Colon (tissue), 2 donors: ENCODE measurements at regions not wholly inside any gene's neighbourhood (a gene's known extent, or its start where the extent isn't known, plus 50 kb on each side); places are given as distances from the start of the nearest gene placed in this dataset.

ENCODE experiments used
- FAIRE-seq: peaks from 2 replicates; lab custom pipeline; 2012; peaks lifted over from hg19 to GRCh38; lab: Jason Lieb, UNC
- donor health status: control.
- donor health status: control.

DNA sequence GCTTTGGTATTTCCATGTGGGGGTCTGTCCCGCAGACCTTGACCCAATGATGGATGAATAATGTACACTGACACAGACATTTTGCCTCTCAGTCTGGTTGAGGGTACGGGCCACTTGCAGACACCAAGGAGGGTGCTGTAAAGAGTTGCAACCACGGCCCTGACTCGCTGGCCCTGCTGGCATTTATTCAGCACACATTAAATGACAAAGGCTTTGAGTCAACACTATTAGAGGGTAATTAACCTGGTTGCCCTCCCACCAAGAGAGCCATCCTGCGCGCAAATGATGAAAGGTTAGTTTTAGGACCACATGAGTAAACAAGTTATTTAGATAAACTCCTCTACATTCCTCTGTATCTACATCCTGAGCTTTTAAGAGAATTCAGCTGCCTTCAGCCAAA is 308.9 kb upstream of the MMS22L start:
- FAIRE-seq: no peak

DNA sequence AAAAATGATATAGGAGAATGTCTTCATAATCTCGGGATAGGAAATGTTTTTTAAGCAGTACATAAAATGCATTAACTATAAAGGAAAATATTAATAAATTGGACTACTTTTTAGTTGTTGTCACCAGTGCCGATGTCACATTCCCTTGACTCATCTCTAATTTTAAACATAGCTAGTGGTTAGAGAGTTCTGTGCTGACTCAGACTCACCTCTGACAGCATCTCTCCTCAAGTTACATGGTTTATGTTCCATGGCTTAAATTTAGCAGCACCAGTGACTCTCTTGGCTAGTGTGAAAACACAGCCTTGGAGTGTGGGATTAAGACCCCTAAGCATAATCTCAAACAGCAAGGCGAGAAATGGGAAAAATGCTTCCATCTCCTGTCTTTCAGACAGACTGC is 311.8 kb upstream of the MMS22L start:
- no peak for FAIRE-seq

DNA sequence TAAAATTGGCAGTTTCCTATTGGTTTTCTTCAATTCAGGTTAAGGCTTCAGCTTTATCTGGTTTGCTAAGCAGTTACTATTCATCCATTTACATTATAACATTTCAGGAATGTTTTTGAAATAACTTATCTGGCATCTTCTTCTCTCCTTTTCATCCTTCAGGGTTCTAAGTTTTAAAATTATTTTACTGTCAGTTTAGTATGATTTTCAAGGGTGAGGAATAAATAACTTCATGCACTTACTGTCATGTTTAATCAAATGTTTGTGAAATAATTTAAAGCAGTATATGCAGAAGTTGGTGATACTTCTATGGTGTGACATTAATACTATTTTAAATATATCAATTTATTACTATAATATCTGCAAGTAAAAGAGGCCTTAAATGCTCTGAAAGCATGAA is 338.1 kb upstream of the MMS22L start:
- no peak for FAIRE-seq

DNA sequence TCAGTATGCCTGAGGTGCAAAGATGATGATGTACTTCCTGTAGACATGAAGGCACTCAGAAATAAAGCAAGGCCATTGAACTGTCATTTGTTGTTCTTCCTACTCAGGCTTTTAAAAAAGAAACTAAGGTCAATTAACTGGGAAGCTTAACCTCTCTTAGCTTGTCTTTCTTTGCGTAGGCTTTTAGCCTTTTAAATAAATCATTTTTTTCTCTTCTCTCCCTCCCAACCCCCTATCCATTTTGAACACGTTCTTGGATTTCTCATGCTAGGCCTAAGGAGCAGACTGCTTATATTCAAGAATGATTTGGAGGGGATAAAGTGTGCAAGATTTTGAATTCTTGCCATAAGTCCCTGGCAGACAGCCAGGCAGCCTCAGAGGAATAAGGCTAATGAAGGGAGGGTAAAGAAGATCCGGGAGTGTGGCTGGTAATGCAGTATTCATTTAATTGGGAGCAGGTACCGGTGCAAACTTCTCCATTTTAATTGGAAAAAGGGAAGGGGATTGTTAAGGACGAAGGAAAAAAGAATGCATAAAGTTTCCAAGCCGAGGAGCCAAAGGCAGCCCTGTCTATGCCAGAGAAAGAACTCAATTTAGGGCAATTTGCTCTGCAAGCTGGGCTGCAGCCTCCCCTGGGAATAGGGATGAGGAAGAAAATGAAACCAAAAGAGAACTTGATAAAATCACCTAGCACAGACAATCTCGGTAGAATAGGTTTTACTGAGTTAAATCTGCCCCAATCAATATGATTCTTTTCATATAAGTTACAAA is 343.8 kb upstream of the MMS22L start:
- no peak for FAIRE-seq

DNA sequence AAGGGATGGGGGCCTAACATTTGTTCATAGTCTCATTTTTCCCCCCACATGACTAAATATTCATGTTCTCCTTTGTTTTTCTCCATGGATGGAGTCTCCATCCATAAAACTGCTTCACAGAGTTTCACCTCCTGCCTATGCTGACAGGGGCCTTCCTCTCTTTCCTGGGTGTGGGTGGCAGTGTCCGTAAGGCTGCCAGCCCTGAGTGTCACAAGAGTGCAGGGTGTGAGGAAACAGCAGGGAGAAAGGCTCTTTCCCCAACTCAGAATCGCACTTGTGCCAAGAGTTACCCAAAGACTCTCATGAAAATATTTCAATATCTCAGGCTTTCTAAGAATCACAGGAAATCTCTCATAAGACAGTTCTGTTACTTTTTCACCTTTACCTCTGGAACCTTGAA is 346.2 kb upstream of the MMS22L start:
- FAIRE-seq: no peak

DNA sequence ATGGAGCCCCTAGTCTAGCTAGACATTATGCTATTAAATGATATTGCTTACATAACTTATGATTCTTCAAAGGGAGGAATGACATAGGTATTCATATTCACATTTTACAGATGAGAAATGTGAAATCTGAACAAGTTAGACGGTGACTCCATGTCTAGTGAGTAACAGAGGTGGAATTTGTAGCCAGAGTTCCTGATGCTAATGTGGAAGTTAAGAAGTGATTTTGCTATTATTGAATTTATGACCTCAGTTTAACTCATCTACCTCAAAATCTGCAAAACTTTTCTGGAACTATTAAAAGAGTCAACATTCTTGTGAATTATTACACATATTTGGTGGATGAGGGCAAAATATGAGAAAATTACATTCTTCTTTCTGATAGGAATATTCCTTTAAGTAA is 347.6 kb upstream of the MMS22L start:
- FAIRE-seq: no peak

DNA sequence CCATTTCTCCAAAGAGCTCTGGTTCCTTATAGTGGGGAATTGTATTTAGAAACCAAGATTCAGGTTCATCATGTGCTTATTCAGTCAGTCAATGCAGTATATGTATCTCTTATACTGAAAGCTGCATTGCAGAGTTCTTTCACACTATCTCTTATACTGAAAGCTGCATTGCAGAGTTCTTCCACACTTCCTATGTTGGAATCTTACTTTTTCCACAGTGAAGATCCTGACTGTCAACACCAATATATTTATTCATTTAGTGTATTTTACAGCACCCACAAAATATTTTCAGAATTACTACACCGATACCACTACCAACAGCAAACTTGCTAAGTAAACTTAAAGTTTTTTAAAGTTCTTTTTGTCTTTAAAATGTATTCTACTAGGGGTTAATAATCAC is 349.3 kb upstream of the MMS22L start:
- FAIRE-seq: no peak

DNA sequence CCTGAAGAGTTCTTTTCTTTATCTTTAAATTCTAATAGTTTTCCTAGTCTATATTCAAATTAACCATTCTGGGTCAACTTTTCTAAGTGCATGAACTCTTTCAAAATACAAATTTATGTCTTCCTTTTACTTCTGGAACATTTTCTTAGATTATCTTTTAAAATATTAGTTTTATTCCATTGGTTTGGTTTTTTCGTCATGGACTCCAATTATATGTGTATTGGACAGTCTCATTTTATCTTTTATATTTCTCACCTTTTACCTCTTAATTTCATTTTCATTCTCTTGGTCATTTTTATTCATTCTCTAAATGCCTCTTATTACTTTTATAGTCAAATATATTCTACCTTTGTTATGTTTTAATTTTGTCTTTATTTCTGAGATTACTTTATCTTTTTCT is 356.7 kb upstream of the MMS22L start:
- FAIRE-seq: peak; percentile 43

DNA sequence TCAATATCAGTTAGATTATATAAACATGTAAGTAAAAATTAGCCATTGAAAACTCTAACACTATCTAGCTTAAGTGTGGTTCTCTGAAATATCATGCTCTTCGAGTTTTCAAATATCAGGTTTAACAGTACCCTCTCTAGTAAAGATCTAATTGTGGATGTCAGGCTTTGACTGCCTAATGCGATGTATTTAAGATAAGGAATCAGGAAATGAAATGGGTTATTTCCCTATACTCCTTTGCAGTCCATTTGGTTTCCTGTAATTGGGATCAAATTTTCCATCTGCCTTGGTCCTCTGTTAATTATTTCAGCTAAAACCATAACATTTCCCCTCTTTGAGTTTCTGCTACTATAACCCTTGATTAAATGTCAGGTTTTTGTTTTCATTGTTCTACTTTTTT is 361.3 kb upstream of the MMS22L start:
- FAIRE-seq: no peak

DNA sequence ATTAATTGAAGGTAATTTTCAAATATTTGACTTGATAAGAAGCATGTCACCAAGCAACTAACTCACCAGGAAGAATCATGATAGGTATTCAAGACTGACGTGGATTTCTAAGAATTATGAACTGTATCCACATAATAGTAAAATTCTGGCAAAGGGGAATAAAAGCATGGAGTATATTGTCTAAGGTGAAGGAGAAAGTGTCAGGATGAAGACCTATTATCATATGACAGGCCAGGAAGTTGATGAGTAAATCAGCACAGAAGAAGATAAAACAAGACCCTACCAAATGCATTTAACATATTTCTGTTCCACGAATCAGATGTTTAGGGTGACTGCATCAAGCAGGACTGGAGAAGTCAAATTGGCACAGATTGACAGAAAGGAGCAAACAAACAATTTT is 362.7 kb upstream of the MMS22L start:
- FAIRE-seq: no peak

DNA sequence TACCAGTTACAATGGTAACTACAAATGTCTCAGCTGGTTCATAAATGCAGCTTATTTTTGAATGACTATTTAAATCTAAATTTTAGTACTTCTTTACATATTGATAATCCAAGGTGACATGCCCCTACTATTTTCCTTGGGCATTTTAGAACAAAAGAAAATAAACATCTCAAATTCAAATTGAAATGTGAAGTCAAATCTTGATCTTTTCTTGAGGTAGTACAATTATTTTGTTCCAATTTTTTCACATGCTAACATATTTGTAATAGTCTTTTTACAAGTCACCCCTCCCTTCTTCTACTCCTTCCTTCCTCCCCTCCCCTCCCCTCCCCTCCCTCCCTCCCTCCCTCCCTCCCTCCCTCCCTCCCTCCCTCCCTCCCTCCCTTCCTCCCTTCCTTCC is 370.1 kb upstream of the MMS22L start:
- FAIRE-seq: no peak

DNA sequence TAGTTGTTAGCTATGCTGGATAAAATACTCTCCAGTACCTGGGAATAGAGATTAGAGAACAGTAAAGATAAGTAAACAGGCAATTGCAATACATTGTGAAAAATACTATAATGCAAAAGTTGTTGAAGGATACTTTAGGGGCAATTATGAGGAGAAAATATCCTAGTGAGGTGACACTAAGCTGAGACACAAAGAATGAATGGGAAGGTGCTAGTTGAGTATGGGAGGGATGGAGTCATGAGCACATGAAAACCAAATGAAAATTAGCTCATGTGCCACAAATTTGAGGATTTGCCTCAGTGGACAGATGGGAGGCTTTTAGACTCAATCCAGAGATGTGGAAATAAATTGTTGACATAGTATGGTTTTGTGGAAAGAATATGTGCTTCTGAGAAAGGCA is 370.5 kb upstream of the MMS22L start:
- no peak for FAIRE-seq

DNA sequence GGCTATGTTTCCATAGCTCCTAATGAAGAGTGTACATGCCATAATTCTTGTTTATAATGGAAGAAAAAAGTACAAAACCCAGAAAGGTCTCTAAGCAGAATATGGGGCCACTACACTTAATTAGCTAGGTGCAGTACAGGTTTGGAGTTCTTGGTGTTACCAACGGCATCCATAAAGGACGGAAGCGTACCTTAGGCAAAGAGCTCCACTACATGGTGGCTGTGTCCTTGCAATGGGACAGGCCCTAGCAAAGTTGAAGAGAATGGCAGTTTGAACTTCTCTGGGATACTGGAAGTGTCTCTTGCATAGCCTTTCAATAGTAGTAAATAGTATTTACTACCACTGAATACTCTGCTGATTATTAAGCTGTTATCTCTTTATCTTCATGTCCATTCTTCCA is 371.7 kb upstream of the MMS22L start:
- no peak for FAIRE-seq

DNA sequence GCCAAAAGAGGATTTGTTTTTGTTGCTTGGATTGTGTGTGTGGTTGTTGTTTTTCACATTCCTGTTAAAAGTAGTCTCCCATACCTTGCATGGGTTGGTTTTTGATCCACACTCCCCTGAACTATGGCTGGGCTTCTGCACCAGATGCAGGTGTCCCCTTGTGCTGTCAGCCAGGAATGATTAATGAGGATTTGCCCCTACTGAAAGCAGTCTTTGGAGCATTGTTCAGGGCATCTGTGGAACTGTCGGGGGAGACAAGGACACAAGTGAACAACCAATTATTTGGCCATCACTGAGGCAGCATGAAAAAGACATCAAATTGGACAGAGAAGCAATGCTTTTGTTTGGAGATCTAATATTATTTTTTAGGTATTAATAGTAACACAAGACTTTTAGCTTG is 373.2 kb upstream of the MMS22L start:
- no peak for FAIRE-seq

DNA sequence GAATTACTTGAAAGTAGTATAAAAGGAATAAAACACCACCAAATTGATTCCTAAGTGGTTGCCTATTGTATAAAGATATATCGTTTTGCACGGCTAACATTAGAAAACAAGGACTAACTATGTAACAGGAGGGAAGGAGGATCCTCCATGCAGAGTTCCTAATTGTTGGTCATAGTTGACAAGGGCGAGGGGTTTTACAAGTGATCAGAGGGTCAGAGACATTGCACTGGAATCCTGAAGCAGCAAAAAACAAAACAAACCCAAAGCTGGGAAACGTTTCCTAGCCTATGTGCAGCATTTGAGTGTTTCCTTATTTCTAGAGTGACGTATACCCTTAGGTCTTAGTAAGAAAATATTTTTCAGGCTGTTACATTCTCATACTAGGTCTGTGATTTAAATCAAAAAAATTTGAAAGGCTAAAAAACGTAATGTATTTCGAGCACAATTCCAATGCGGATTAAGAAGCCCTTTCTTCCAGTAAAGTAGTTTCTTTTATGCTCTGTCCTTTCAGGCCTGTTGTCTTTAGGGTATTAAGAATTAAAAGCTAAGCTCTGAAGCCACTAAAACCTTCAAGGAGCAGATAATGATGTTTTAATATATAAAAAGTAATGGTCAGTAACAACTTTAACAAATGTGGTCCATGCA is 373.8 kb upstream of the MMS22L start:
- no peak for FAIRE-seq

DNA sequence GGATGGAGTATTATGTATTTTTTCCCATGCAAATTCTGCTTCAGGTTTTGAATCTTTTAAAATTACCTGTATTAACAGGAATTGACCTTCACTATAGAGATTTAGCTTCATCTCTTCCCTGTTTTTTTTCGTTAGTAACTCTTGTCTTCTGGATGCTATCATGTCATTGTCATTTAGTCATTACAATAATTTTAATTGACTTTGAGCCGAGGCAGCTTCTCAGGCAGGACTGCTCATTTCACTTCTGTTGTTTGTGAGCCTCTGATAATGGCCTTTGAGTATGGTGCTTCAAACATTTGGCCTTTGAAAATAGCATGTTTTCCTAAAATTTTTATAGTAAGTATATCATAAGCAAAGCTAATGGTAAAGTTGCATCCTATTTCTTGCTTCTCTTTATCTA is 375.1 kb upstream of the MMS22L start:
- FAIRE-seq: no peak

DNA sequence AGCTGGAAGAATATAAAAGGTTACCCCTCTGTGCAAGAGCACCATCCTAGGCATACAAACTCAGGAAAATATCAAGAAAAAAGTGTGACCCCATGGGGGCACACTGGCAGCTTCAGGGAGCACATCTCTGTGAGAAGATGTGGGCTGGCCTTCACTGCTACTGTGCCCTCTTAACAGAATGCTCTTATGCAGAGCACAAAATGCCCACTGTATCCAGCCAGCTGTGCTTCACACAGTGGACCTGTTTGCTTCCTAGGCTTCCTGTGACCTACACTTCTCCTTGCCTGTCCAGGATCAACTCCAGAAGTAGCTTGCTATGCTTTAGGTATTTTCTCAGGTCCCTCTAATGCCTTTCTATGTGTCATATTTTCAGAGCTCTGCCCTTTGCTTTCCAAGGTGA is 380.2 kb upstream of the MMS22L start:
- no peak for FAIRE-seq

DNA sequence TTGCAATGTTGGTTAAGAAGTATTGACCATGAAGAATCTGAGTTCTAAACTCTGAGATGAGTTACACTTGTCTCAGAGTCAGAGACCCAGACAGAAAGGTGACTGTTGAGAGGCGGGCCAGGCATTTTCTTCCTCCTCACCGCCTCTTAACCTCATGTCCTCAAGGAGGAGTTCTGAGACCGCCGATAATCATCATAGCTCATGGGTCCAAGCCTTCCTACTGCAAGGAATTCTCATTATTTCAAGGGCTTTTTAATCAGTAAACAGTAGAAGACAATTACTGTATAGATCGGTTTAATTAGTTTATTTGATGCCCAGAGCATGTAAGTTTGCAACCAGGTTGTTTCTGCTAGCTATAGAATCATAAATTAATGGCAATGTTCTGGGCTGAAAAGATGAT is 382.4 kb upstream of the MMS22L start:
- FAIRE-seq: no peak

DNA sequence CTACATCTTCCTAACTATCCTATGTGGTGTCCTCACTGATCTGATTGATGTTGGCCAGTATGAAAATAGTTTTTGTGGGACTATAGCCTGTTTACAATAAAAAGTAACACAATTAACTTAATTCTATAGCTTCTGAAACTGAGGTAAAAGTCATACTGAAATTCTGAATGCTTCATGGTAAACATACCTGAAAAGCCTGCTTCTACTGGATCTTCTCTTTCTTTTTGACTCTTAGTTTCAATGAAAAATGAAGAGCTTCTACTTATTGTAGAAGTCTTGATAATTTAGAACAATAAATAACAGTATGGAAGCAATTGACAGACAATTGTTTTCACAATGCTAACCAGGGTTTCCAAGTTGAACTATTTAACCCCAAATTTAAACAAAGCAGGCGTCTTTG is 383.9 kb upstream of the MMS22L start:
- no peak for FAIRE-seq

DNA sequence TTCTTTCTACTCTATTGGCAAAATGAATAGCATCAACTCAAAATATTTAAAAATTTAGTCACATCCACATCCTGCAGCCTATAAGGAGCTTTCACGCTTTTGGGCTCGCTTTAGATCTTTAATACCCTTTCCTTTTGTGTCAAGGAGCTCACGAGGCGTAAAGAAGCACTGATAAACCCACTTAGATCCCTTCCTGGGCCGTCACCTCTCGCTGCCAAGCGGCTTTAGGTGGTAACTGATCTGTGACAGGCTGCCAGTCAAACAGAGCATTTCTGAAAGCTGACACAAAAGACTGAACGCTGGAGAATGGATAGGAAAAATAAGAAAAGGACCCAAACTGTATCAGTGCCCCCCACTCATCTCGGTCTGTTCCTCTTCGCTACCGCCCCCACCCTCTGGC is 385.7 kb upstream of the MMS22L start:
- FAIRE-seq: no peak

DNA sequence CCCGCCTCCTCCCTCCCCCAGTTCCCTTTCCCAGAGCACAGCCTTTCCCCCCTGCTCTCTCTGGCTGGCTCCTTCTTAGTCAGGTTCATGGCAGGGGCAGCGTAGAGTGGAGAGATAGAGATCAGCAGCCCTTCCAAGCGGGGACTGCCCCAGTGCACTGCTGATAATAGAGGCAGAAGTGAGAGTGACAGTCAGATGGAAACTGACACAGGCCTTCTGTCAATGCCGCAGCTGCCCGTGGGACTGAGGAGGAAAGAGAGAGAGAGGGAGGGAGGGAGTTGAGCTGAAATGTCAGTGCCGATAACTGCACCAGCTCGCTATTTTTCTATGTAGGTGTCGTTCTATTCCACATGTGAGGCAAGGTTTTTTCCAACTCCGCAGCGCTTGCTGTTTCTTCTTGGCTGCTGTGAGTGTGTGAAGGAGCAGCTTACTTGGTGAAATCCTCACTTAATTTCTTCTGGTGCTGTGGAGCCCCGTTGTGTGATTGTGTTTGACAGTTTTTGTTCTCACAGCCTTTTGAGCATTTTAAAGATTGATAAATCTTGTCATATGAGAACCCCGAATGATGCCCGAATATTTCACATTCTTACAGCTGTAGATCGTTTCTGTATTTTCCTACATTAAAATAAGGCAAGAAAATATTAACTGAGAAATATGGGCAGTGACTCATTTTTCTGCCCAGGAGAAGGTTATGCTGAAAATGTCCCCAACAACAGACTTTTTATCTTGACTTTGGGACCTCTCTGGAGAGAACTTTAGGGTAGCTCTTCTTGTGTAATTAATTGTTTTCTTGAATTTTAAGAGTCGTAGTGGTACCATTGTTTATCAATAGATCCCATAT is 386.4 kb upstream of the MMS22L start:
- FAIRE-seq: no peak

DNA sequence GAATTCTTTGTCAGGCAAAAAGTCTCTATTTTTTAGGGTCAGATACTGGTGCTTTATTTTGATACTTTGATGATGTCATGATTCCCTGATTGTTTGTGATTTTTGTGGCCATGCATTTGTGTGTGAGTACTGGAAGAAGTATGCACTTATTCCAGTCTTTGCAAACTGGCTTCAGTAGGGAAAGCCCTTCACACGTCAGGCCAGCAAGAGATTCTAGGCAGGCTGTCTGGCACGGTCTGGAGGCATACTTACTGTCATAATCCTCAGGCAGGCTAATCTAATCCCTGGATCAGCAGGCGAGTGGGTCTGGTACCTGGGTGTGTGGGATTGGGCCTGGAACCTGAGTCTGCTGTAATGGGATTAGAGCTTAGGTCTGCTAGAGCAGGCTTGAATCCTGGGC is 391.8 kb upstream of the MMS22L start:
- no peak for FAIRE-seq

DNA sequence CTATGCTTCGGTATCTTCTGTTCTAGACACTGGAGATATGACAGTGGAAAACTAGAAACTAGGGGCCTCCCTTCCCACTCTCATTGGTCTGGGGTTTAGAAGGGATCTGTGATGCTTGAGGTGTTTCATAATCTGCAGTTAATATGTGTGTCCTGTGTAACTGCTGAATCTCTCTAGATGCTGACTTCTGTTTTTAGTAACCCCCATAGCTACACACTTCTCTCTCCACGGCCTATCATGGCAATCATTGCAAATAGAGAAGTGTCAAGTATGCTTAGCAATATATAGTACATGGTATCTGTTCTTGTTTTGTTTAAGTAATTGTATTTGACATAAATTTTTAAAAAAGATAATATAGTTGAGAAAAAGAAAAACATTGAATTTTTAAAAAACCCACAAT is 394.6 kb upstream of the MMS22L start:
- FAIRE-seq: no peak
